CD4-positive, alpha-beta T cell treated with Interleukin-15 for 1 hour (primary cell): ENCODE measurements at regions not wholly inside any gene's neighbourhood (a gene's known extent, or its start where the extent isn't known, plus 50 kb on each side); places are given as distances from the start of the nearest gene placed in this dataset.
A peak's percentile ranks its signal among the peaks of the same experiment; 100 is the strongest.

ENCODE experiments used
- DNase-seq: peaks from one replicate; pipeline ENCODE4 v3.0.0-alpha.2; 2020

GRCh38 chr10:14389981-14390590 is 59.4 kb upstream of the FRMD4A start:
- DNase-seq: no peak

- DNase-seq: no peak
Observed at GRCh38 chr10:14385596-14386593, 55.2 kb upstream of the FRMD4A start.

GRCh38 chr10:14384915-14385314 is 54.2 kb upstream of the FRMD4A start:
- DNase-seq: no peak

- no peak for DNase-seq
Observed at GRCh38 chr10:14384116-14384730, 53.5 kb upstream of the FRMD4A start.

GRCh38 chr10:14383266-14383665 is 52.5 kb upstream of the FRMD4A start:
- no peak for DNase-seq

GRCh38 chr10:14382531-14382930 is 51.8 kb upstream of the FRMD4A start:
- DNase-seq: no peak

- peak; percentile 49 for DNase-seq
Observed at GRCh38 chr10:14382022-14382421, 51.3 kb upstream of the FRMD4A start.

GRCh38 chr10:14381475-14381874 is 50.8 kb upstream of the FRMD4A start:
- DNase-seq: no peak

GRCh38 chr10:14380746-14381145 is 50.0 kb upstream of the FRMD4A start:
- DNase-seq: no peak
